ENCODE measurements at regions not wholly inside any gene's neighbourhood (a gene's known extent, or its start where the extent isn't known, plus 50 kb on each side); places are given as distances from the start of the nearest gene placed in this dataset.

- no peak for TF ChIP-seq CTCF (IDR thresholded peaks at IDR 0.05; ENCODE audit: low read depth, low read length)
- TF ChIP-seq, protein P1, sequence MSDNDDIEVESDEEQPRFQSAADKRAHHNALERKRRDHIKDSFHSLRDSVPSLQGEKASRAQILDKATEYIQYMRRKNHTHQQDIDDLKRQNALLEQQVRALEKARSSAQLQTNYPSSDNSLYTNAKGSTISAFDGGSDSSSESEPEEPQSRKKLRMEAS (IDR thresholded peaks at IDR 0.05; ENCODE audit: low read depth, low read length), result no peak
These were observed 809.3 kb downstream of the UQCRFS1 start for GRCh38 chr19:28403690-28404089.
